T-helper 1 cell treated with Interleukin-12 subunit alpha and Interleukin-12 subunit beta and Interleukin-4 antibody, amounts not matched to agents 30 μg/mL and 1 μg/mL, for 36 hours (primary cell): ENCODE measurements at regions not wholly inside any gene's neighbourhood (a gene's known extent, or its start where the extent isn't known, plus 50 kb on each side); places are given as distances from the start of the nearest gene placed in this dataset.

Experiments used
- H3K27ac Mint-ChIP-seq: one replicate; pipeline ENCODE4 v1.8.0; 2021; ENCODE audit warnings: mild to moderate bottlenecking, mixed read lengths
- H3K27me3 Mint-ChIP-seq: one replicate; pipeline ENCODE4 v1.8.0; 2021; ENCODE audit warnings: low read depth, mixed read lengths
- H3K36me3 Mint-ChIP-seq: one replicate; pipeline ENCODE4 v1.8.0; 2021; ENCODE audit warnings: low read depth, mixed read lengths
- H3K4me1 Mint-ChIP-seq: one replicate; pipeline ENCODE4 v1.8.0; 2021; ENCODE audit warnings: low read depth, mixed read lengths
- H3K4me3 Mint-ChIP-seq: one replicate; pipeline ENCODE4 v1.8.0; 2021; ENCODE audit warnings: mild to moderate bottlenecking, moderate library complexity, mixed read lengths
- H3K9me3 Mint-ChIP-seq: one replicate; pipeline ENCODE4 v1.8.0; 2021; ENCODE audit warnings: mixed read lengths

- Mint-ChIP-seq H3K27ac (peak overlapping the region; percentile 63), H3K9me3 (peaks cover 27% of the 10 kb centered on the region), H3K4me1 (peaks cover 15% of the 10 kb centered on the region), H3K4me3 (peak overlapping the region; percentile 29), H3K27me3 (no peaks in the 10 kb centered on the region), H3K36me3 (peaks cover 8% of the 10 kb centered on the region)
These were observed 72.9 kb upstream of the GTSF1L start for GRCh38 chr20:43799741-43800140.

GRCh38 chr20:43799150-43799711 is 72.4 kb upstream of the GTSF1L start:
- peaks cover 15% of the 10 kb centered on the region for H3K4me1 Mint-ChIP-seq
- peaks cover 4% of the 10 kb centered on the region for H3K36me3 Mint-ChIP-seq
- peaks cover 23% of the 10 kb centered on the region for H3K9me3 Mint-ChIP-seq
- no peaks in the 10 kb centered on the region for H3K27me3 Mint-ChIP-seq
- peak overlapping the region; percentile 63 for H3K27ac Mint-ChIP-seq
- H3K4me3 Mint-ChIP-seq, result peak overlapping the region; percentile 0

GRCh38 chr20:43798291-43799149 is 71.7 kb upstream of the GTSF1L start:
- no peak overlapping the region for H3K27ac Mint-ChIP-seq
- H3K4me1 Mint-ChIP-seq, result peaks cover 15% of the 10 kb centered on the region
- H3K9me3 Mint-ChIP-seq, result peaks cover 20% of the 10 kb centered on the region
- H3K36me3 Mint-ChIP-seq, result peaks cover 4% of the 10 kb centered on the region
- H3K4me3 Mint-ChIP-seq, result no peak overlapping the region
- no peaks in the 10 kb centered on the region for H3K27me3 Mint-ChIP-seq

GRCh38 chr20:43794326-43794725 is 67.5 kb upstream of the GTSF1L start:
- Mint-ChIP-seq H3K36me3 (peaks cover 13% of the 10 kb centered on the region), H3K4me3 (no peak overlapping the region), H3K27me3 (peaks cover 6% of the 10 kb centered on the region), H3K9me3 (peaks cover 27% of the 10 kb centered on the region), H3K27ac (no peak overlapping the region), H3K4me1 (peaks cover 9% of the 10 kb centered on the region)

- Mint-ChIP-seq H3K4me3 (no peak overlapping the region), H3K9me3 (peaks cover 14% of the 10 kb centered on the region), H3K27me3 (peaks cover 6% of the 10 kb centered on the region), H3K36me3 (peaks cover 11% of the 10 kb centered on the region), H3K4me1 (peaks cover 8% of the 10 kb centered on the region), H3K27ac (no peak overlapping the region)
These were observed 62.8 kb upstream of the GTSF1L start for GRCh38 chr20:43789593-43789992.

- peaks cover 8% of the 10 kb centered on the region for H3K4me1 Mint-ChIP-seq
- peaks cover 6% of the 10 kb centered on the region for H3K27me3 Mint-ChIP-seq
- H3K4me3 Mint-ChIP-seq, result no peak overlapping the region
- peaks cover 10% of the 10 kb centered on the region for H3K36me3 Mint-ChIP-seq
- H3K9me3 Mint-ChIP-seq, result peaks cover 13% of the 10 kb centered on the region
- H3K27ac Mint-ChIP-seq, result no peak overlapping the region
These were observed 61.1 kb upstream of the GTSF1L start for GRCh38 chr20:43787937-43788336.

- H3K27me3 Mint-ChIP-seq, result peaks cover under 1% of the 10 kb centered on the region
- H3K36me3 Mint-ChIP-seq, result peaks cover 2% of the 10 kb centered on the region
- H3K4me3 Mint-ChIP-seq, result no peak overlapping the region
- peaks cover 10% of the 10 kb centered on the region for H3K9me3 Mint-ChIP-seq
- H3K4me1 Mint-ChIP-seq, result peaks cover 12% of the 10 kb centered on the region
- no peak overlapping the region for H3K27ac Mint-ChIP-seq
These were observed 60.1 kb upstream of the GTSF1L start for GRCh38 chr20:43786885-43787284.

GRCh38 chr20:43781215-43781614 is 54.4 kb upstream of the GTSF1L start:
- Mint-ChIP-seq H3K9me3 (peaks cover 48% of the 10 kb centered on the region), H3K36me3 (peaks cover 6% of the 10 kb centered on the region), H3K4me1 (peaks cover 5% of the 10 kb centered on the region), H3K27me3 (no peaks in the 10 kb centered on the region), H3K27ac (no peak overlapping the region), H3K4me3 (no peak overlapping the region)

- peaks cover 7% of the 10 kb centered on the region for H3K4me1 Mint-ChIP-seq
- H3K27ac Mint-ChIP-seq, result no peak overlapping the region
- H3K27me3 Mint-ChIP-seq, result peaks cover 5% of the 10 kb centered on the region
- H3K9me3 Mint-ChIP-seq, result peaks cover 53% of the 10 kb centered on the region
- H3K36me3 Mint-ChIP-seq, result peaks cover 6% of the 10 kb centered on the region
- H3K4me3 Mint-ChIP-seq, result no peak overlapping the region
These were observed 51.6 kb upstream of the GTSF1L start for GRCh38 chr20:43778375-43778774.

GRCh38 chr20:43776691-43777090 is 49.9 kb upstream of the GTSF1L start:
- Mint-ChIP-seq H3K27me3 (peaks cover 5% of the 10 kb centered on the region), H3K4me3 (no peak overlapping the region), H3K4me1 (peaks cover 2% of the 10 kb centered on the region), H3K36me3 (peaks cover 6% of the 10 kb centered on the region), H3K27ac (no peak overlapping the region), H3K9me3 (peaks cover 43% of the 10 kb centered on the region)
